NCI-H345 treated with DMSO at 0.1 percent for 48 hours (cell line): ENCODE measurements at regions not wholly inside any gene's neighbourhood (a gene's known extent, or its start where the extent isn't known, plus 50 kb on each side); places are given as distances from the start of the nearest gene placed in this dataset.
"Not testable (repeated sequence)": the region's sequence is repeated elsewhere in the genome, so short reads cannot be mapped to it uniquely, and the experiment has no call there.

Source experiments
- DNase-seq: peaks from one replicate; lab custom pipeline; 2025; ENCODE audit not compliant: unreplicated experiment; lab: John Stamatoyannopoulos, UW

- DNase-seq, result no peak
Measured at GRCh38 chr9:1115370-1115769, 65.2 kb downstream of the DMRT2 start.

- no peak for DNase-seq
Measured at GRCh38 chr9:1117439-1117838, 67.3 kb downstream of the DMRT2 start.

GRCh38 chr9:1120500-1121165 is 70.5 kb downstream of the DMRT2 start:
- no peak for DNase-seq

- DNase-seq, result no peak
Measured at GRCh38 chr9:1125741-1126140, 75.6 kb downstream of the DMRT2 start.

- DNase-seq, result no peak
Measured at GRCh38 chr9:1128046-1128445, 77.9 kb downstream of the DMRT2 start.

- no peak for DNase-seq
Measured at GRCh38 chr9:1129382-1129781, 79.2 kb downstream of the DMRT2 start.

- no peak for DNase-seq
Measured at GRCh38 chr9:1140057-1140456, 89.9 kb downstream of the DMRT2 start.

GRCh38 chr9:1151691-1152090 is 101.5 kb downstream of the DMRT2 start:
- no peak for DNase-seq

GRCh38 chr9:1152171-1152570 is 102.0 kb downstream of the DMRT2 start:
- no peak for DNase-seq

GRCh38 chr9:1154739-1155138 is 104.6 kb downstream of the DMRT2 start:
- no peak for DNase-seq

- no peak for DNase-seq
Measured at GRCh38 chr9:1155602-1156001, 105.4 kb downstream of the DMRT2 start.

- no peak for DNase-seq
Measured at GRCh38 chr9:1156794-1157550, 106.8 kb downstream of the DMRT2 start.

- no peak for DNase-seq
Measured at GRCh38 chr9:1157836-1158235, 107.7 kb downstream of the DMRT2 start.

GRCh38 chr9:1170918-1171317 is 120.8 kb downstream of the DMRT2 start:
- DNase-seq, result no peak

- DNase-seq, result no peak
Measured at GRCh38 chr9:1171546-1171945, 121.4 kb downstream of the DMRT2 start.

- DNase-seq, result no peak
Measured at GRCh38 chr9:1173211-1173610, 123.1 kb downstream of the DMRT2 start.

- DNase-seq, result no peak
Measured at GRCh38 chr9:1173993-1174392, 123.8 kb downstream of the DMRT2 start.

- no peak for DNase-seq
Measured at GRCh38 chr9:1179366-1179765, 129.2 kb downstream of the DMRT2 start.

GRCh38 chr9:1184146-1184545 is 134.0 kb downstream of the DMRT2 start:
- no peak for DNase-seq

- not testable (repeated sequence) for DNase-seq
Measured at GRCh38 chr9:1187137-1187536, 137.0 kb downstream of the DMRT2 start.

- not testable (repeated sequence) for DNase-seq
Measured at GRCh38 chr9:1195636-1196035, 145.5 kb downstream of the DMRT2 start.

GRCh38 chr9:1198085-1198484 is 147.9 kb downstream of the DMRT2 start:
- no peak for DNase-seq

GRCh38 chr9:1200847-1201251 is 150.7 kb downstream of the DMRT2 start:
- DNase-seq, result no peak
